Breast epithelium (tissue), 3 donors: ENCODE measurements at regions not wholly inside any gene's neighbourhood (a gene's known extent, or its start where the extent isn't known, plus 50 kb on each side); places are given as distances from the start of the nearest gene placed in this dataset.

Source experiments
- CTCF ChIP-seq, 3 donors: fragments of 450-650 bp; IDR thresholded peaks; one replicate each; pipeline ENCODE4 v1.5.1; 2016 to 2017; ENCODE audit warnings: antibody characterized with exemption in 3 of 3, mild to moderate bottlenecking in 3 of 3, moderate library complexity in 3 of 3
- POLR2AphosphoS5 ChIP-seq, 3 donors: sonication (generic); formaldehyde crosslinking; IDR thresholded peaks; one replicate each; pipeline ENCODE4 v1.6.1; 2017; ENCODE audit warnings: antibody characterized with exemption in 3 of 3

GRCh38 chr4:81673961-81674360 is 202.3 kb upstream of the RASGEF1B start:
- TF ChIP-seq CTCF (IDR thresholded peaks at IDR 0.05) (no peak), POLR2AphosphoS5 (IDR thresholded peaks at IDR 0.05) (no peak)
